Suprapubic skin (tissue), 4 donors: ENCODE measurements at regions not wholly inside any gene's neighbourhood (a gene's known extent, or its start where the extent isn't known, plus 50 kb on each side); places are given as distances from the start of the nearest gene placed in this dataset.

Source experiments
- DNase-seq, 2 donors: peaks; one replicate each; pipeline ENCODE4 v3.0.0-alpha.2; 2019; ENCODE audit warnings: low spot score in 2 of 2
- H3K27ac ChIP-seq: fragments of 200-600 bp; sonication (generic); one replicate; pipeline ENCODE4 v1.5.1; 2019
- H3K27me3 ChIP-seq: fragments of 200-600 bp; sonication (generic); one replicate; pipeline ENCODE4 v1.5.1; 2019
- H3K36me3 ChIP-seq: fragments of 200-600 bp; sonication (generic); one replicate; pipeline ENCODE4 v1.5.1; 2019
- H3K4me1 ChIP-seq: fragments of 200-600 bp; sonication (generic); one replicate; pipeline ENCODE4 v1.5.1; 2019
- H3K4me3 ChIP-seq: fragments of 200-600 bp; sonication (generic); one replicate; pipeline ENCODE4 v1.5.1; 2019; ENCODE audit warnings: mild to moderate bottlenecking
- H3K9me3 ChIP-seq: fragments of 200-600 bp; sonication (generic); one replicate; pipeline ENCODE4 v1.5.1; 2019
- CTCF ChIP-seq, 2 donors: fragments of 200-600 bp in 1 of 2; fragments of 450-650 bp in 1 of 2; sonication (generic) in 1 of 2; IDR thresholded peaks; one replicate each; pipeline ENCODE4 v1.5.1; 2016 to 2019; ENCODE audit warnings: antibody characterized with exemption in 2 of 2, mild to moderate bottlenecking in 1 of 2, moderate library complexity in 1 of 2
- EP300 ChIP-seq: sonication (generic); formaldehyde crosslinking; IDR thresholded peaks from one replicate; pipeline ENCODE4 v1.6.1; 2017; ENCODE audit warnings: antibody characterized with exemption
- POLR2A ChIP-seq, 2 donors: fragments of 450-650 bp; IDR thresholded peaks; one replicate each; pipeline ENCODE4 v1.6.1; 2017; ENCODE audit warnings: antibody characterized with exemption in 2 of 2, mild to moderate bottlenecking in 2 of 2, moderate library complexity in 2 of 2
- POLR2AphosphoS5 ChIP-seq, 3 donors: sonication (generic); formaldehyde crosslinking; IDR thresholded peaks; one replicate each; pipeline ENCODE4 v1.6.1; 2017; ENCODE audit warnings: antibody characterized with exemption in 3 of 3
- WGBS: methylation state at CpG from one replicate; pipeline ENCODE4 v1.1.5; 2018; 5-methylcytosine and 5-hydroxymethylcytosine counted together

- Histone ChIP-seq H3K4me1 (no peaks in the 10 kb centered on the region), H3K27me3 (no peaks in the 10 kb centered on the region), H3K27ac (no peak overlapping the region), H3K36me3 (no peaks in the 10 kb centered on the region), H3K4me3 (no peak overlapping the region), H3K9me3 (no peaks in the 10 kb centered on the region)
- WGBS = 80% methylated on average over 3 of the region's 3 CpGs
- DNase-seq = no peak
- TF ChIP-seq EP300 (no peak), POLR2AphosphoS5 (IDR thresholded peaks at IDR 0.05) (no peak), CTCF (IDR thresholded peaks at IDR 0.05) (no peak), POLR2A (IDR thresholded peaks at IDR 0.05) (no peak)
Measured at GRCh38 chr4:144574509-144574908, 71.4 kb upstream of the HHIP start.

- no peaks in the 10 kb centered on the region for H3K27me3 ChIP-seq
- TF ChIP-seq EP300 (no peak), POLR2A (IDR thresholded peaks at IDR 0.05) (no peak), POLR2AphosphoS5 (IDR thresholded peaks at IDR 0.05) (no peak), CTCF (IDR thresholded peaks at IDR 0.05) (no peak)
- H3K27ac ChIP-seq = no peak overlapping the region
- no peaks in the 10 kb centered on the region for H3K36me3 ChIP-seq
- no peak for DNase-seq
- H3K9me3 ChIP-seq = no peaks in the 10 kb centered on the region
- no peaks in the 10 kb centered on the region for H3K4me1 ChIP-seq
- H3K4me3 ChIP-seq = no peak overlapping the region
- WGBS = 63% methylated on average over 2 of the region's 2 CpGs
Measured at GRCh38 chr4:144575181-144575580, 70.8 kb upstream of the HHIP start.

GRCh38 chr4:144578681-144579080 lies 67.3 kb upstream of the HHIP start:
- TF ChIP-seq POLR2AphosphoS5 (IDR thresholded peaks at IDR 0.05) = no peak
- H3K27ac ChIP-seq = no peak overlapping the region

GRCh38 chr4:144579411-144580030 lies 66.4 kb upstream of the HHIP start:
- H3K4me3 ChIP-seq = no peak overlapping the region
- H3K36me3 ChIP-seq = no peaks in the 10 kb centered on the region
- H3K4me1 ChIP-seq = no peaks in the 10 kb centered on the region
- no peaks in the 10 kb centered on the region for H3K27me3 ChIP-seq
- H3K27ac ChIP-seq = no peak overlapping the region
- DNase-seq = no peak
- TF ChIP-seq POLR2A (IDR thresholded peaks at IDR 0.05) = no peak
- no peak for TF ChIP-seq EP300
- no peak for TF ChIP-seq CTCF (IDR thresholded peaks at IDR 0.05)
- TF ChIP-seq POLR2AphosphoS5 (IDR thresholded peaks at IDR 0.05) = no peak
- H3K9me3 ChIP-seq = no peaks in the 10 kb centered on the region

More at GRCh38 chr4:144578681-144579080, 67.3 kb upstream of the HHIP start:
- 96% methylated on average over 4 of the region's 4 CpGs for WGBS
- no peak overlapping the region for H3K4me3 ChIP-seq
- H3K9me3 ChIP-seq = no peaks in the 10 kb centered on the region
- H3K36me3 ChIP-seq = no peaks in the 10 kb centered on the region
- DNase-seq = no peak
- no peaks in the 10 kb centered on the region for H3K27me3 ChIP-seq
- H3K4me1 ChIP-seq = no peaks in the 10 kb centered on the region

GRCh38 chr4:144580430-144580829 lies 65.5 kb upstream of the HHIP start:
- H3K27ac ChIP-seq = no peak overlapping the region
- H3K9me3 ChIP-seq = no peaks in the 10 kb centered on the region
- TF ChIP-seq EP300 = no peak
- TF ChIP-seq CTCF (IDR thresholded peaks at IDR 0.05) = no peak
- TF ChIP-seq POLR2AphosphoS5 (IDR thresholded peaks at IDR 0.05) = no peak
- no peak for TF ChIP-seq POLR2A (IDR thresholded peaks at IDR 0.05)
- no peak overlapping the region for H3K4me3 ChIP-seq
- 74% methylated on average over 4 of the region's 4 CpGs for WGBS
- DNase-seq = no peak
- H3K36me3 ChIP-seq = no peaks in the 10 kb centered on the region
- no peaks in the 10 kb centered on the region for H3K4me1 ChIP-seq
- no peaks in the 10 kb centered on the region for H3K27me3 ChIP-seq
